ENCODE measurements at regions not wholly inside any gene's neighbourhood (a gene's known extent, or its start where the extent isn't known, plus 50 kb on each side); places are given as distances from the start of the nearest gene placed in this dataset.

DNA sequence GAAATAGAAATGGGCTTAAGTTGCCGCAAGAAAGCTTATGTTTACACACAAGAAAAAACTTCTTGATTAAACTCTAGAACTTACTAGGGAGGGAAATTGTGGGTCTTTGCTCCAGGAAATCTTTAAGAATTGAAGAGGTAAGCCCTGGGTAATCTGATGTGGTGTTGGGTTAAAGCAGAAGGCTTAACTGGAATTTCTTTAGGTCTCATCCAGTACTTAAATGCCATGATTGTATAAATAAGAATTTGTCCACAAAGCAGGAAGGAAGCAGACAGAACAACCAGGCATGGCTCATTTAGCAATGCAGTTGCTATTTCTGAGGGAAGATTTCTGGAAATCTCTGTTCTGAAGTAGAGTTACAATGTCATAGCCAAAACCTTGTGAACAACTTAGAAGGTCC lies 360.4 kb downstream of the KLF5 start:
- DNase-seq, result no peak

DNA sequence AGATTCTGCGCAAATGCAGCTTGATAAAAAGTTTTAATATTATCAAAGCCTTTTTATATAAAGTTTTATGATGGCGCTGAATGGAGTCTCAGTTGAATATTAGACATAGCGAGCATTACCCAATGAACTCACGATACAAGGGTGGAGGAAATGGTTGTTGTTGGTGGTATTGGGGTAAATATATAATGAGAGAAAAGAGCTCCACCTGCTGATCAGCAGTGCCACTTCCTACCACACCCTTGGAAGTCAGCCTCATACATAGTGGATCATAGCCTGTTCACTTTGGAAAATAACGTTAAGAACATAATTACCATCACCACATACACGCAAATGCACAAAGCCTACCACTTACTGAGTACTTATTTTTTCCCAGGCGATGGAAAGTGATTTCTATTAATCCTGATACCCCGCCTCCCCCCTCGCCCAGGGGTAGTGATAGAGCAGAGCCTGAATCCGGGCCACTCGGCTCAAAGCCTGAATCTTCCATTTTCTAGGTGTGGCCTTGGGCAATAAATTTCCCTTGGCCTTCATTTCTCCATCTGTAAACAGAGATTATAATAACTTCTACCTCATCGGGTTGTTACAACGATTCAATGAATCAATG lies 358.3 kb downstream of the KLF5 start:
- DNase-seq, result no peak

DNA sequence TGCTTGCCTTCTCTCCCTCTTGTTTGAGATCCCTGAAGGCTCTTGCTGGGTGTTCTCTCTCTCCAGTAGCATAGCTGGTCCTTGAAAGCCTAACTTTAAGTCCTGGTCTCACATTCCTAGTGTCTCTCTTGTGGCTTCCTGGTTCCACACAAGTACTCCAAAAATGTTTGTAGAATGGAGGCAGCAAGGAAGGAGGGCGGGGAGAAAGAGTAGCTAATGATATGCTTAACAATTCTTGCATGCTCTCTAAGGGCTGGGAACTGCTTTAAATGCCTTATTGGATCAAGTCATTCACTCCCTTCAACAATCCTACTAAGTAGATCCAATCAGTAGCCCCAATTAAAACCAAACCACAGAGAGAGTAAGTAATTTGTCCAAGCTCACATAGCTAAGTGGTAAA lies 357.3 kb downstream of the KLF5 start:
- DNase-seq, result no peak

- no peak for DNase-seq
These were observed 354.9 kb downstream of the KLF5 start for GRCh38 chr13:73413656-73414055.

GRCh38 chr13:73412933-73413332 lies 354.1 kb downstream of the KLF5 start:
- DNase-seq, result no peak

- DNase-seq, result no peak
These were observed 352.4 kb downstream of the KLF5 start for GRCh38 chr13:73411067-73411809.

DNA sequence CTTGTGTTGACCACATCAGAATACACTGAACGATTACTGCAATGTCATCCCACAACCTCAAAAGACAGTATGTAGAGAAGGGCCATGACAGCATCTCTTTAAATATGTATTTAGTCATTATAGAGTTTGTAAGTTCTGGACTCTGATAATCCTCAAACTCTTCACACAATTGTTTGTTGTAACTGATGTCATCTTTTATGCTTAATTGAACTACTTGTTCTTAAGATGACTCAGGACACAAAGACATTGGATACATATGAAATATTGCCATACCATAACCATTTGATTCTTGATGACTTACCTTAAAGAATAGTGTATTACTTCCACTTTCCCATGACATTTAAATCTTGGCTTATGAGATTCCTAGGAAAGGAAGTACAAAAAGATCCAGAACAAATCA lies 347.6 kb downstream of the KLF5 start:
- DNase-seq, result no peak

DNA sequence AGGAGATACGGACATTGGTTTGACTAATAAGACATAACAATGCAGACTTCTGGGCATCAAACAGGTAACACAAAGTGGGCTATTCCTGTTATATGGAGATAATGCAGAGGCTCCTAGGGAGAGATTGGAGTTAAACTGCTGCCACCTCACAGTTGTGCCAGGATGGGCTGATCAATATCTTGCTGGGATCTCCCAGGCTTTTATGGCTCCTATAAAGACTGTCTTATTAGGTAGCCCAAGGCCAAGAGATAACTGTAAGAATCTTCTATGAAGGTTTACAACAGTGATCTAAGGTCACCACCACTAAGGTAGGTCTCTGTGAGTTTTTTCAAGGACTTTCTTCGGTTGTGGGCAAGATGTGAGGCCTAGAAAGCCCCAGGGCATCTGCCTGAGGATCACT lies 345.8 kb downstream of the KLF5 start:
- no peak for DNase-seq

DNA sequence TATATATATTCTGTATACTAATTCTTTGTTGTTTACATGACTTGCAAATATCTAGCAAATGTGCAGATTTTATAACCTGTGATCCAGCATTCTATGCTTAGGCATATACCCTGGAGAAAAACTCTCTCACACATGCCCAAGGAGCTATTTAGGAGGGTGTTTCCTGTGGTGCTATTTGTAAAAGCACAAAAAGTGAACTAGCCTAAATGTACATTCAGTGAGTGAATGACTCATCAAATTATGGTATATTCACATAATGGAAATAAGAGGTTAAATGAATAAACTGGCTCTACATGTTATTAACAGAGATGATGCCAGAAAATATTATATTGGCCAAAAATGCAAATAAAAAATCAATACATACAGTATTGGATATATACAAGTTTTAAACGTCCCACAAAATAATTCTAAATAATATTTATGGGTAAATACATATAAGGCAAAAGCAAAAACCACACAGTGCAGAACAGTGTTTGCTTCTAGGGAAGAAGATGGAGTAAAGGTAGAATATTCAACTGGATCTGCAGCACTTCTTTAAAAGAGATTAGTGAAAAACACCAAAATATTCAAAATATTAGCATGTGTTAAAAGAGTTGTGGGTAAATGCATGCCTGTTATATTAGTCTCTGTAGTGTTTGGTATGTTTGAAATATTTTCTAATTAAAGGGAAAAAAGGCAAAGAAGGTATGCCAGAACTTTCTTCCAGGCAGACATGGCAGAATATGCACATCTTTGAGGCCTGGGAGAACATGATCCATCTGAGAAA lies 344.7 kb downstream of the KLF5 start:
- no peak for DNase-seq

GRCh38 chr13:73401769-73402168 lies 343.0 kb downstream of the KLF5 start:
- DNase-seq, result no peak

- no peak for DNase-seq
These were observed 340.8 kb downstream of the KLF5 start for GRCh38 chr13:73399347-73400216.

DNA sequence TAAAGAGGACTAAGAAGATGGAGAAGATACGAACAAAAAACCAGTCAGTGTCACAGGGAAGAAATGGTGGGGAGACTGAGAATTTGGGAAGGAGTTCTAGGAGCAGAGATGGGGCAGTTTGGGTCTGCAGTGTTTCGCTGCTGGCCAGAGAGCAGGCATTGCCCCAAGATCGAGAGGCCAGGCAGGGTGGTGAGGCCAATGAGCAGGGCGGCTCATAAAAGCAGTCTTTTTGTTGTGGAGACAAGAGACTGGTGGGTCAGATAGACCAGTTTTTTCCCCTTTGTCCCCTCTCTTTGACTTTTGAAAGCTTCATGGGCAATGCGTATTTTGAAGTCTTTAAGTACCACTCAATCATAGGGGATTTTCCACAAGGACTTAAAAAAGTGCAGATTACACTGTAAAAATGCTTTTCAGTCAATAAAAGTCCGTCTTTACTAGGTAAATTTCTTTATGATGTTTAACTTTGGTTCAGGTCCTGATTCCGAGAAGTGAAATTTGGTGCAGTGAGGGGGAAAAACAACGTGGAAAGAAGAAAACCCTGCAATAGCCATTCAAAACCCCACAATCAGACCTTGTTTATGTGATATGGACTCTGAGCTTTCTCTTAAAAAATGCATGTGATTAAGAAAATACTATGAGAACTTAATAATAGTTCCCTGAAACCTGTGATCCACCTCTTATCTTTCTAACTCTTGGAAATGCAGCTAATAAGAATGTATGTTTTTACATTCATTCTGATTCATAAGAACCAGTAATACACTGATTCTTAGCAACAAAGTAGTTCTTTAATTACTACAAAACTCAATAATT lies 338.9 kb downstream of the KLF5 start:
- no peak for DNase-seq

GRCh38 chr13:73394066-73394465 lies 335.3 kb downstream of the KLF5 start:
- no peak for DNase-seq

DNA sequence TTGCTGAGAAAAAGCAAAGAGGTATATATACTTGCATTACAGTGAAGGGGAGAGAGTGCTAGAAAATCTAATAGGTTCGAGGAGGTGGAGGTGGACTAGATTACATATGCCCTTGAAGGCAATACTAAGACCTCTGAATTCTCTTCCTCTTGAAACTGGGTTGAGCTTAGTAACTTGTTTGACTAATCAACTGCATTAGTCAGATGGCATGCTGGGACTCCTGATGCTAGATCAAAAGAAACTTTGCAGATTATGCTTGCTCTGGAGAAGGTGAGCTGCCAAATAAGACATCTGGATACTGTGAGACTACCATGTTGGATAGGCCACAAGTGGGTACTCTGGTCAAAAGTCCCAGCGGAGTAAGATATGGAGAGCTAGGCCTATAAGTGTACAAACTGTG lies 331.3 kb downstream of the KLF5 start:
- no peak for DNase-seq

GRCh38 chr13:73388586-73388985 lies 329.8 kb downstream of the KLF5 start:
- DNase-seq, result no peak

GRCh38 chr13:73387318-73387717 lies 328.5 kb downstream of the KLF5 start:
- no peak for DNase-seq

DNA sequence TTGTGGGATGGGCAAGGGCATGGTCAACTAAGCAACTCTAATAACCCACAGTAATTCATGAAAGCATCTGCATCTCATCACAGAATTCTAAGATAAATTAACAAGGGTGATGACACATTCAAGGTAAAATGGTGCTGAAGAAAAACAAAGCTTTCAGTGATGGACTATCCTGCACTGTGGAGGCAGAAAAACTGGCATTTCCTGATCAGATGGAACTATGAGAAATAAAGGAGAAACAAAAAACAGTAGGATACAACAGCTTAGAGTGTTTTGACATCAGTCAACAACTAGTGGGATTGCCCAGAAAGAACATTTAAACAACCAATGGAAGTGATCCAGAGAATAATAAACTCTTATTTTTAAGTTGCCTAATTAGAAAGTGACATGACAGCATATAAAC lies 327.0 kb downstream of the KLF5 start:
- DNase-seq, result no peak

GRCh38 chr13:73372666-73373627 lies 314.1 kb downstream of the KLF5 start:
- no peak for DNase-seq

DNA sequence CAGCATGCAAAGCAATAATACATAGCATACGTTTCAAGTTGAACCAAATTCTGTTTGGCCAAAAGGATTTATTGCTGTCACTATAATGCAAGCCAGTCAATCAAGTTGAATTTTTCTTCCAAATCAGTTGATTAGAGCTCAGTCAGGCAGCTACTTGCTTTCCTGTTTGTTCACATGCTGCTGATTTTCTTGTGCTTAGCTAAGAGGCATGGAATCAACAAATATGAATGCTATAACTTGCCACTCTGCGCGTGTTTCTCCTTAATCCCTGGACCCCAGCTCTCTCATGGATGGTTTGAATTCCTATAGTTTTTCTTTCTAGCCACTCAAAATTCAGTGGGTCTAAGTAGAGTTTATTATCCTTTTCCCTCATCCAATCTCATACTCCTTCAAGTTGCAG lies 311.3 kb downstream of the KLF5 start:
- no peak for DNase-seq

DNA sequence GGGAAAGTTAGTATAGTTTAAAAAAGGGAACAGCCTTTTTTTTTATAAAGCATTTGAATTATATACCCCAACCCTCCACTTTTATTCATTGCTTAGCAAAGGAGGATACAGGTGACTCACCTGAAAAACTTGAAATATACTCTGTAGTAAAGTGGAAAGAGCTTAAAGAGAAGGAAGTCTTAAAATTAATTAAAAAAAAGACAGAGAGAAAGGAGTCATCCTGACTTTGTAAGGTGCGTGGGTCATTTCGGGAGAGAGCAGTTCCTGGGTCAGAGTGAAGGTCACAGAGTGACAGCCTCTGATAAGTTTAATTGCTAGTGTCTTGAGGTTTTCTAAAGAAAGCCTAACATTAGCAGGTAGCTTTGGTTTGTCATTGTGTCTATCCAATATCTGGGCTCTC lies 310.3 kb downstream of the KLF5 start:
- no peak for DNase-seq

DNA sequence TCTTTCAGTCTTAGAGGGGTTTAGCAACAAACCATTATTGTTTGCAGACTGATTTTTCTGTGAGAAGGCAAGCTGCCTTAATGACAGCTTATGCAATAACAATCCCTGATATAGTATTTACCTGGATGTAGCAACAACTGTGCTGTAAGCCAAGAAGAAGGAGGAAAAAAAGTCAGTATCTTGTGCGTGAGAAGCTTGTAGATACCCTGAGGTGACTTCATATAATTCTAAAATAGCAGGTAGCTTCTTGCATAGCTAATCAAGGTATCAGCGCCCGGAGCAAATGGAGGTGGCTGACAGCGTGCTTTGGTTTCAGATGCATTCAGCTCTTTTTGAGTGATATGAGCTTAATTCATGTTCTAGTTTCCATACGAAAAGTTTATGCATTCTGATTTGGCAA lies 309.8 kb downstream of the KLF5 start:
- DNase-seq, result no peak
